ENCODE measurements at regions not wholly inside any gene's neighbourhood (a gene's known extent, or its start where the extent isn't known, plus 50 kb on each side); places are given as distances from the start of the nearest gene placed in this dataset.

- no peak overlapping the region for H3K4me3 ChIP-seq (ENCODE audit: low read length)
- no peak for TF ChIP-seq CTCF (IDR thresholded peaks at IDR 0.05; ENCODE audit: insufficient read depth, low read depth, low read length, missing control alignments)
- DNase-seq (ENCODE audit: low read depth), result no peak
Measured at GRCh38 chr4:151906438-151906837, 145.6 kb upstream of the GATB start.

- TF ChIP-seq CTCF (IDR thresholded peaks at IDR 0.05; ENCODE audit: insufficient read depth, low read depth, low read length, missing control alignments), result no peak
- DNase-seq (ENCODE audit: low read depth), result no peak
- no peak overlapping the region for H3K4me3 ChIP-seq (ENCODE audit: low read length)
Measured at GRCh38 chr4:151905197-151905596, 144.4 kb upstream of the GATB start.

GRCh38 chr4:151901631-151902030 is 140.8 kb upstream of the GATB start:
- TF ChIP-seq CTCF (IDR thresholded peaks at IDR 0.05; ENCODE audit: insufficient read depth, low read depth, low read length, missing control alignments), result no peak
- no peak for DNase-seq (ENCODE audit: low read depth)
- H3K4me3 ChIP-seq (ENCODE audit: low read length), result no peak overlapping the region

GRCh38 chr4:151896880-151897279 is 136.1 kb upstream of the GATB start:
- H3K4me3 ChIP-seq (ENCODE audit: low read length), result no peak overlapping the region
- DNase-seq (ENCODE audit: low read depth), result no peak
- TF ChIP-seq CTCF (IDR thresholded peaks at IDR 0.05; ENCODE audit: insufficient read depth, low read depth, low read length, missing control alignments), result no peak

GRCh38 chr4:151895671-151896070 is 134.9 kb upstream of the GATB start:
- no peak for DNase-seq (ENCODE audit: low read depth)
- TF ChIP-seq CTCF (IDR thresholded peaks at IDR 0.05; ENCODE audit: insufficient read depth, low read depth, low read length, missing control alignments), result no peak
- no peak overlapping the region for H3K4me3 ChIP-seq (ENCODE audit: low read length)

- no peak overlapping the region for H3K4me3 ChIP-seq (ENCODE audit: low read length)
- TF ChIP-seq CTCF (IDR thresholded peaks at IDR 0.05; ENCODE audit: insufficient read depth, low read depth, low read length, missing control alignments), result no peak
- no peak for DNase-seq (ENCODE audit: low read depth)
Measured at GRCh38 chr4:151894246-151894645, 133.4 kb upstream of the GATB start.

GRCh38 chr4:151888367-151888866 is 127.6 kb upstream of the GATB start:
- no peak for TF ChIP-seq CTCF (IDR thresholded peaks at IDR 0.05; ENCODE audit: insufficient read depth, low read depth, low read length, missing control alignments)
- no peak for DNase-seq (ENCODE audit: low read depth)
- H3K4me3 ChIP-seq (ENCODE audit: low read length), result no peak overlapping the region

Data from epithelial cell of esophagus (primary cell).